Tibial nerve (tissue), 4 donors: ENCODE measurements at regions not wholly inside any gene's neighbourhood (a gene's known extent, or its start where the extent isn't known, plus 50 kb on each side); places are given as distances from the start of the nearest gene placed in this dataset.

Experiments used
- EP300 ChIP-seq, 2 donors: sonication (generic); formaldehyde crosslinking; IDR thresholded peaks; one replicate each; pipeline ENCODE4 v1.6.1; 2017; ENCODE audit warnings: antibody characterized with exemption in 2 of 2, mild to moderate bottlenecking in 1 of 2
- POLR2A ChIP-seq, 2 donors: fragments of 450-650 bp; IDR thresholded peaks; one replicate each; pipeline ENCODE4 v1.6.1; 2017; ENCODE audit warnings: antibody characterized with exemption in 2 of 2, mild to moderate bottlenecking in 2 of 2, moderate library complexity in 2 of 2
- TF ChIP-seq, protein P1 (sequence below), 5 experiments: fragments of 200-600 bp in 3 of 5; fragments of 450-650 bp in 2 of 5; sonication (generic) in 3 of 5; IDR thresholded peaks; one replicate each; pipeline ENCODE4 v1.5.1; 2016 to 2019; ENCODE audit warnings: antibody characterized with exemption in 5 of 5, mild to moderate bottlenecking in 3 of 5, moderate library complexity in 2 of 5

DNA sequence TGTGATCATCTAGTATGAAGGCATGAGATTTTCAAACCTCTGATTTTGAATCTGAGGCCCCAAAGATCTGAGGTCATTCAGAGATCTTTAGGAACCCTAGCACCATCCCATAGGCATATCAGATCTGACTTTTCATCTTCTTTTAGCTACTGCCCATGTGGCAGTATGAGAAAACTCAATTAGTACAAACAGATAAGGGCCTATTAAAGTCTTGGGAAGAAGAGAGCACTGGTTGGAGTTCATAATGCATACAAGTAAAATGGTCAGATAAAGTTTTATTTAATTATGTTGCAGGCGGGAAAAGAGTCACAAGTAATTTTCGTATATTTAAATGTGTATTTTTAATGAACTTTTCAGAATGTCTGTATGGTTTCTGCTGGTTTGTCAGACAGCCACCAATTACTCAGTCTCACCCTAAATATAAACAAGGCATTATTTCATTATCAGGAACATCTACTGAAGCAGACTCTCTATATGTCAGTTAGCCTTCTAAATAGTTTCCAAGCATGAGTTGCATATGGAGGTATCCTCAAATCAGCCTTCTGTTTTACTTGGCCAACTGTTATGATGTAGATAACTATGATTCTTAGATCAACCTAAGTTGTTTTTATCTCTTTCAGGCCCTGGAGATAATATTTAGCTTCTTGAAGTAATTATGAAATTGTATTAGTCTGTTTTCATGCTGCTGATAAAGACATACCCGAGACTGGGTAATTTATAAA lies 340.3 kb upstream of the TBC1D5 start:
- TF ChIP-seq EP300 (IDR thresholded peaks at IDR 0.05) = no peak
- TF ChIP-seq POLR2A (IDR thresholded peaks at IDR 0.05) = no peak
- TF ChIP-seq, protein P1, sequence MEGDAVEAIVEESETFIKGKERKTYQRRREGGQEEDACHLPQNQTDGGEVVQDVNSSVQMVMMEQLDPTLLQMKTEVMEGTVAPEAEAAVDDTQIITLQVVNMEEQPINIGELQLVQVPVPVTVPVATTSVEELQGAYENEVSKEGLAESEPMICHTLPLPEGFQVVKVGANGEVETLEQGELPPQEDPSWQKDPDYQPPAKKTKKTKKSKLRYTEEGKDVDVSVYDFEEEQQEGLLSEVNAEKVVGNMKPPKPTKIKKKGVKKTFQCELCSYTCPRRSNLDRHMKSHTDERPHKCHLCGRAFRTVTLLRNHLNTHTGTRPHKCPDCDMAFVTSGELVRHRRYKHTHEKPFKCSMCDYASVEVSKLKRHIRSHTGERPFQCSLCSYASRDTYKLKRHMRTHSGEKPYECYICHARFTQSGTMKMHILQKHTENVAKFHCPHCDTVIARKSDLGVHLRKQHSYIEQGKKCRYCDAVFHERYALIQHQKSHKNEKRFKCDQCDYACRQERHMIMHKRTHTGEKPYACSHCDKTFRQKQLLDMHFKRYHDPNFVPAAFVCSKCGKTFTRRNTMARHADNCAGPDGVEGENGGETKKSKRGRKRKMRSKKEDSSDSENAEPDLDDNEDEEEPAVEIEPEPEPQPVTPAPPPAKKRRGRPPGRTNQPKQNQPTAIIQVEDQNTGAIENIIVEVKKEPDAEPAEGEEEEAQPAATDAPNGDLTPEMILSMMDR (IDR thresholded peaks at IDR 0.05) = no peak
